ENCODE measurements at regions not wholly inside any gene's neighbourhood (a gene's known extent, or its start where the extent isn't known, plus 50 kb on each side); places are given as distances from the start of the nearest gene placed in this dataset.

- TF ChIP-seq CTCF (IDR thresholded peaks at IDR 0.05; ENCODE audit: low read depth, low read length) (no peak), MYC (IDR thresholded peaks at IDR 0.05; ENCODE audit: low read depth, low read length) (no peak)
These were observed 65.8 kb upstream of the PNPT1 start for GRCh38 chr2:55759271-55759921.
